HFFc6 (cell line): ENCODE measurements at regions not wholly inside any gene's neighbourhood (a gene's known extent, or its start where the extent isn't known, plus 50 kb on each side); places are given as distances from the start of the nearest gene placed in this dataset.

Experiments used
- DNase-seq: peaks from one replicate; pipeline ENCODE4 v3.0.0-alpha.2; 2018
- H3K27ac Mint-ChIP-seq: 2 replicates; pipeline ENCODE4 v1.8.0; 2020; ENCODE audit warnings: mild to moderate bottlenecking, mixed read lengths
- H3K27me3 Mint-ChIP-seq: 2 replicates; pipeline ENCODE4 v1.8.0; 2021; ENCODE audit warnings: mild to moderate bottlenecking, moderate library complexity, mixed read lengths; ENCODE audit not compliant: insufficient read depth
- H3K36me3 Mint-ChIP-seq: 2 replicates; pipeline ENCODE4 v1.8.0; 2021; ENCODE audit warnings: low read depth, mixed read lengths
- H3K4me1 Mint-ChIP-seq: 2 replicates; pipeline ENCODE4 v1.8.0; 2020; ENCODE audit warnings: low read depth, mixed read lengths
- H3K4me3 Mint-ChIP-seq: 2 replicates; pipeline ENCODE4 v1.8.0; 2020; ENCODE audit warnings: mild to moderate bottlenecking, moderate library complexity, mixed read lengths
- H3K9me3 Mint-ChIP-seq: 2 replicates; pipeline ENCODE4 v1.8.0; 2020; ENCODE audit warnings: mild to moderate bottlenecking, mixed read lengths
- TF ChIP-seq, protein P1 (sequence below): fragments of 200-600 bp; sonication (generic); IDR thresholded peaks from 2 replicates; pipeline ENCODE4 v1.5.0; 2021; ENCODE audit warnings: antibody characterized with exemption, mild to moderate bottlenecking

DNA sequence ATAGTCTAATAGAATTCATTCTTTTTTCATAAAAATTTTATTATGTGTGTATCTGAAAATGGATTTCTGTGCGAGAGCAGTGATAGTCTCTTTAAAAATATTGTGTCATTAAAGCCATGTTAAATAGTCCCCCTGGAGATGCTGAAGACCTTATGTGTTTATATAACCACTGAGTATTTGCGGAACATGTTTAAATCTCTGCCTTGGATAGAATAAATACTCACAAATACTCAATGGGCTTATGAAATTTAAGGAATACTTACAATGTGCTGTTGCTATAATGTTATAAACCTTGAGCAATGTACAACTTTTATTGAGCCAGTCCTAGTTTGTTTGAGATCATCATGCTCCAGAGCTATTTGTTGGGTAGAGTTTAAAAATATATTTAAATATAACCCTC lies 226.0 kb downstream of the SNAPC1 start:
- no peaks in the 10 kb centered on the region for H3K27me3 Mint-ChIP-seq
- DNase-seq = no peak
- TF ChIP-seq, protein P1, sequence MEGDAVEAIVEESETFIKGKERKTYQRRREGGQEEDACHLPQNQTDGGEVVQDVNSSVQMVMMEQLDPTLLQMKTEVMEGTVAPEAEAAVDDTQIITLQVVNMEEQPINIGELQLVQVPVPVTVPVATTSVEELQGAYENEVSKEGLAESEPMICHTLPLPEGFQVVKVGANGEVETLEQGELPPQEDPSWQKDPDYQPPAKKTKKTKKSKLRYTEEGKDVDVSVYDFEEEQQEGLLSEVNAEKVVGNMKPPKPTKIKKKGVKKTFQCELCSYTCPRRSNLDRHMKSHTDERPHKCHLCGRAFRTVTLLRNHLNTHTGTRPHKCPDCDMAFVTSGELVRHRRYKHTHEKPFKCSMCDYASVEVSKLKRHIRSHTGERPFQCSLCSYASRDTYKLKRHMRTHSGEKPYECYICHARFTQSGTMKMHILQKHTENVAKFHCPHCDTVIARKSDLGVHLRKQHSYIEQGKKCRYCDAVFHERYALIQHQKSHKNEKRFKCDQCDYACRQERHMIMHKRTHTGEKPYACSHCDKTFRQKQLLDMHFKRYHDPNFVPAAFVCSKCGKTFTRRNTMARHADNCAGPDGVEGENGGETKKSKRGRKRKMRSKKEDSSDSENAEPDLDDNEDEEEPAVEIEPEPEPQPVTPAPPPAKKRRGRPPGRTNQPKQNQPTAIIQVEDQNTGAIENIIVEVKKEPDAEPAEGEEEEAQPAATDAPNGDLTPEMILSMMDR = no peak
- H3K36me3 Mint-ChIP-seq = no peaks in the 10 kb centered on the region
- H3K4me3 Mint-ChIP-seq = no peak overlapping the region
- H3K4me1 Mint-ChIP-seq = peaks cover 16% of the 10 kb centered on the region; the same call in 1 of the 2 replicates
- no peaks in the 10 kb centered on the region for H3K9me3 Mint-ChIP-seq
- no peak overlapping the region for H3K27ac Mint-ChIP-seq

DNA sequence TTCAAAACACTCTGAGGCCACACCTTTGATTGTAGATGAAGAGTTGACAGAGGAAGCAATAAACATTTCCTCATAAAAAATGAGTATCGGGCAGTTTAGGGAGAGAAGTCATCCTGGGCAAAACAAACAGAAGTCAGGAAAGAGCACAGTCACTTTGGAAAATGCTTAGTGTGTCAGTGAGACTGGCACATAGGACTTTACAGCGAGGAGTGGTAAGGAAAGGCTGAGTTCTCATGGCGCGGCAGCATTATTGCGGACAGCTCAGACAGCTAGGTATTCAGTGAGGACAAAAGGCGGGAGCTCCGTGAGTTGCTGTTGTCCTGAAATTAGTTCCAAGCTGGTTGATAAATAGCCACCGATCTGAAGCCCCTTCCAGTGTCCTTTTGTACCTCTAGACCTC lies 229.9 kb downstream of the SNAPC1 start:
- TF ChIP-seq, protein P1 = no peak
- Mint-ChIP-seq H3K27me3 (no peaks in the 10 kb centered on the region), H3K4me3 (no peak overlapping the region), H3K4me1 (peaks cover 34% of the 10 kb centered on the region), H3K9me3 (no peaks in the 10 kb centered on the region), H3K27ac (no peak overlapping the region), H3K36me3 (no peaks in the 10 kb centered on the region)
- no peak for DNase-seq

DNA sequence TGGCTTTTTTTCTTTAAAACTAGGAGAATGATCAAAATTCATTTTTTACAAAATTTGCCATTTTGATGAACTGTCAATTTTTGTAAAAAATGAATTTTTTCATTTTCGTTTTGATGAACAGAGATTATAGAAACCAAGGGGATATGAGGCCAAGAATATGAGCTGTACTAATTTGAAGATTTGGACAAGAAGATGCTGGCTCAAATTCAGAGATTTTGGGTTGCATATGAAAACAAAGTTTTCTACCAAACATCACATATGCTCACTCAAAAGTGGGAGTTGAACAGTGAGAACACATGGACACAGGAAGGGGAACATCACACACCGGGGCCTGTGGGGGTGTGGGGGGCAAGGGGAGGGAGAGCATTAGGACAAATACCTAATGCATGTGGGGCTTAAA lies 230.7 kb downstream of the SNAPC1 start:
- H3K27ac Mint-ChIP-seq = no peak overlapping the region
- DNase-seq = no peak
- H3K36me3 Mint-ChIP-seq = no peaks in the 10 kb centered on the region
- H3K4me1 Mint-ChIP-seq = peaks cover 41% of the 10 kb centered on the region
- H3K9me3 Mint-ChIP-seq = no peaks in the 10 kb centered on the region
- H3K27me3 Mint-ChIP-seq = no peaks in the 10 kb centered on the region
- TF ChIP-seq, protein P1 = no peak
- no peak overlapping the region for H3K4me3 Mint-ChIP-seq

DNA sequence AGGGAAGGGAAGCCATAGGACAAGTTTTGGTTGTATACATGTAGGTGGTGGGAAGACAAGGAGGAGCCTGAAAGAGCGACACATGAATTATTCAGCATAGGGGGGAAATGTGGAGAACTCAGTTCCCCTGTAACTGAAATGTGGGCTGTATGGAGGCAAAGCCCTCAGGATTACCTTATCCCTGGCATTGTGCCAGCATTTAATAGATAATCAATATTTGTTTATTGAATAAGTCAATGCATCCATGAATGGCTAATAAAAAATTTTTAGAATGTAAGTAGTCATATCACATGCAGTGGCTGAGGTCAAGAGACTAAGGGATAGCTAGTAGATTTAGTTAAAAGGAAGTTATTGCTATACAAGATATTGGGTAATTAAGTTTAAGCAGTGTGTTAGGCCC lies 232.4 kb downstream of the SNAPC1 start:
- no peak overlapping the region for H3K27ac Mint-ChIP-seq
- H3K9me3 Mint-ChIP-seq = no peaks in the 10 kb centered on the region
- H3K4me3 Mint-ChIP-seq = no peak overlapping the region
- no peaks in the 10 kb centered on the region for H3K27me3 Mint-ChIP-seq
- peaks cover 46% of the 10 kb centered on the region for H3K4me1 Mint-ChIP-seq
- no peaks in the 10 kb centered on the region for H3K36me3 Mint-ChIP-seq
- TF ChIP-seq, protein P1 = no peak
- no peak for DNase-seq

DNA sequence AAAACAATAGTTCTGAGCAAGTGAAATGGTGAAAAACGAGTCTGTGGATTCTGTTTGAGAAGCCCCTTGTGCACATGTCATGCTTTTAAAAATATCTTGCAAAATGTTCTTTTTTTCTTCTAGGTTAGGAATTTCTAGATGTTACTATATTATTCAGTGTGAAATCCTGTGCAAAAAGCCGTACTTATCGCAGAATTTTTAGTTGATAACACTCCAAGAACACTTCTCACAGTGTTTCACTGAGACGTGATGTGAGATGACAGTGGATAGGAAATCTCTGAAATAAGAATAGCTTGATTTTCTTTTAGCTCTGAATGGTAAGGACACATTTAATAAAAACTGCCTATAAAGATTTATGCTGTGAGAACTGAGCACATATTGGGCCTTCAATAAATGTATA lies 234.5 kb downstream of the SNAPC1 start:
- Mint-ChIP-seq H3K9me3 (no peaks in the 10 kb centered on the region), H3K36me3 (no peaks in the 10 kb centered on the region), H3K27ac (no peak overlapping the region), H3K4me3 (no peak overlapping the region), H3K27me3 (no peaks in the 10 kb centered on the region), H3K4me1 (peaks cover 34% of the 10 kb centered on the region)
- TF ChIP-seq, protein P1 = no peak
- DNase-seq = no peak

DNA sequence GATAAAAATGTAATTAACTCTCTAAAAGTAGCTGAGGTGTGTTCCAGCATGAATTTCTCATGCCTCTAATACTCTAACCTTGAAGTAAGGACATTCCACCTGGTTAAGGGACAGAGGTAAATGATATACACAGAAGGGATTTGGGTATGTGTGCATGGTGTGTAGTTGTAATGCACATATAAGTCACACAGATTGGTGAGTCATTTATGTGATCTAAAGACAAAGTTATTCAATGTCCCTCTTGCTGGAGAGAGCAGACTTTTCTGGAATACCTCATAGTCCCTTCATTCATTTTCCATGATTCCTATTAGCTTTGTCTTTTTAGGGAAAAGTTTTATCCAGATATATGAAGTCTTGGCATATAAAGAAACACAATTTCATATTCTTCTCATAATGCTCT lies 234.9 kb downstream of the SNAPC1 start:
- no peak for DNase-seq
- H3K4me3 Mint-ChIP-seq = no peak overlapping the region
- peaks cover 38% of the 10 kb centered on the region for H3K4me1 Mint-ChIP-seq
- no peaks in the 10 kb centered on the region for H3K27me3 Mint-ChIP-seq
- H3K9me3 Mint-ChIP-seq = no peaks in the 10 kb centered on the region
- H3K27ac Mint-ChIP-seq = no peak overlapping the region
- H3K36me3 Mint-ChIP-seq = no peaks in the 10 kb centered on the region
- TF ChIP-seq, protein P1 = no peak
